HG03558 (cell line): ENCODE measurements at regions not wholly inside any gene's neighbourhood (a gene's known extent, or its start where the extent isn't known, plus 50 kb on each side); places are given as distances from the start of the nearest gene placed in this dataset.
"Not testable (repeated sequence)": the region's sequence is repeated elsewhere in the genome, so short reads cannot be mapped to it uniquely, and the experiment has no call there.

ENCODE experiments used
- ATAC-seq: cut with Tn5 transposase; IDR thresholded peaks from one replicate; pipeline ENCODE4 v1.9.1; 2021; ENCODE audit warnings: moderate number of reproducible peaks; ENCODE audit not compliant: unreplicated experiment; ENCODE audit errors: extremely low read depth

GRCh38 chr2:22932288-22932687, 452.7 kb upstream of the KLHL29 start:
- ATAC-seq = no peak

GRCh38 chr2:22934747-22935146, 450.2 kb upstream of the KLHL29 start:
- no peak for ATAC-seq

- no peak for ATAC-seq
Measured at GRCh38 chr2:22942441-22942840, 442.5 kb upstream of the KLHL29 start.

DNA sequence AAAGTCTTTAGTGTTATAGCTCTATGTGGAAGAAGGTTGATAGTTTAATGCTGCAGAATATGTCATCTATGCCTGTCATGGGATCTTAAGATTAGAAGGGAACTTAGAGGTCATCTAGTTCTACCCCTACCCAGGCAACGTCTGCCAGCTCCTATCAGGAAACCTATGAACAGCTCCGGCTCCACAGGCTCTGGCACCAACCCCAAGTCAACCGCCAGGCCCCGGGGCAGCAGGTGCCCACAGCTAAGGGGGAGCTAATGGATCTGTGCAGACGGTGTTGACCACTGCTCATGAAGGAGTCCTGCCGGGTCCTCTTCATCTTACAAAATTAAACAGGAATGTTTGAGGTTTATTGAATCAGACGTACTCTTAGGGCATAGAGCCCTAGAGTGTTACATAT, 440.8 kb upstream of the KLHL29 start:
- ATAC-seq = no peak

DNA sequence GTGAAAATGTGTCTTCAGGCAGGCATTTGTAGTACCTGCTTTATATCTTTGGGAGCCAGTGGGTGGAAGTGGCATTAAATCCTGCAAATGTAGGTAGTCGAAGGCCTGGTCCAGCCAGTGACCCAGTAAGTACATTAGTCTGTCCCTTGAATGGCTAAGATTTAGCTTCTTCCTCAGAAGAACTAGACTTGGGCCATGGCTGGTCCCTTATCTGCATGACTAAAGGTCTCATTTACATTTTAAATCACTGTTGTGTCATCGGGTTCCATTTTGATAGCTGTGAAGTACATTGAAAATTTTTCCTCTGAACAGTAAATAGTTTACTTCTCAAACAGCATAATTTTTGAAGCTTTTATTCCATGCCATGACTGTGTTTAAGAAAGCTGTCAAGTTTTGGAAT, 438.4 kb upstream of the KLHL29 start:
- ATAC-seq = no peak

DNA sequence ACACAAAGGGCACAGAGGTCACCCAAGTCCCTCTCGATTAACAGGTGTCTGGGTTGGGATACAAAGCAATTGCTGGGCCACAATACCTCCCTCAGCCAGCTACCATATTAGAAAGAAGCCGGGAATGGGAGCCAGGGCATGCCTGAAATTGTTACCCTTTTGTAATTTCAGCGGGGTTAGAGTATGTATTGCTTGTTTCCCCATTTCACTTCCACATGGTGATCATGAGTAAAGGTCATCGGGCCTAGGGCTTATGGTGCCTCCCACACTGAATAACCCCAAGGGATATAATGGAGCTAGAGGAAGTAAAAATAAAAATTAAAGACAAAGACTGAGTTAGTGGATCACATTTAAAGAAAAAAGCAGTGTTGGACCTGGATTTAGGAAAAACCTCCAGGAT, 437.2 kb upstream of the KLHL29 start:
- ATAC-seq = no peak

- no peak for ATAC-seq
Measured at GRCh38 chr2:22950431-22950830, 434.5 kb upstream of the KLHL29 start.

DNA sequence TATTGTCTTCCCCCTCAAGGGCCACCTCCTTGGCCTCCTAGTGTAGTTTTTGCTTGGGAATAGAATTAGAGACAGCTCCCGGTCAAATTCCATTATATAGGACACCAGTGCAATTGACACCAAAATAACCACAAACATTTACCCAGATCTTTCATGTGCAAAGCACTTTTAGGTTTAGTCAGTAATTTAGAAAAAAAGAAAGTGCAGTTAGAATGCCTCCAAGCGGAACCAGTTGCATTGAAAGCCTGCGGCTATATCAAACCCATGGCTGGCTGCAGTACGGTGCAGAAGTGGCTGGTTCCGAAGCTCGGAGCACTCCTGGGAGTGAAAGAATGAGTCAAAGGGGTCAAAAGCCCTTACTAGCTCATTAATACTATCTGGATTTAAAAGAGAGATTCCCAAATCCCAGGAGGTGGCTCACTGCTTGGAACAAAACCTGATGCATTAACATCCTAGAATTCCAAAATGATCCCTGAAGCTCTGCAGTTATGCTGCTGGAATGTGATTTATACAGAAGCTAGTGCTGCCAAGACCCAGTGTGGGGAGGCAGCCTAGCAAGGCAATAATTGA, 432.2 kb upstream of the KLHL29 start:
- no peak for ATAC-seq

GRCh38 chr2:22957446-22957845, 427.5 kb upstream of the KLHL29 start:
- no peak for ATAC-seq

GRCh38 chr2:22958308-22958707, 426.7 kb upstream of the KLHL29 start:
- ATAC-seq = no peak

DNA sequence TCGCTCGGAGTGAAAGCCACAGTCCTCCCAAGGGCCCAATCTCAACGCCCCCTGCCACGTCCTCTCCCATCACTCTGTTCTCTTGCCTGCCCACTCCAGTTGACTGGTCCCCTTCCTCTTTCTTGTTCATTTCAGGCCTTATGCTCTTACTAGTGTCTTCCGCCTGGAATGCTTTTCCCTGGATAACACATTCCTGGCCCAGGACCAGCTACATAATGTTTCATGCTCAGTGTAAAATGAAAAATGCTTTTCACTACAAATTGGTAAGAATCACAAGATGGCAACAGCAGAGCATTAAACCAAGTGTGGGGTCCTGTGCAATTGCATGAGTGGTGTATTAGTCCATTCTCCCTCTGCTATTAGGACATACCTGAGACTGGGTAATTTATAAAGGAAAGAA, 417.2 kb upstream of the KLHL29 start:
- no peak for ATAC-seq

DNA sequence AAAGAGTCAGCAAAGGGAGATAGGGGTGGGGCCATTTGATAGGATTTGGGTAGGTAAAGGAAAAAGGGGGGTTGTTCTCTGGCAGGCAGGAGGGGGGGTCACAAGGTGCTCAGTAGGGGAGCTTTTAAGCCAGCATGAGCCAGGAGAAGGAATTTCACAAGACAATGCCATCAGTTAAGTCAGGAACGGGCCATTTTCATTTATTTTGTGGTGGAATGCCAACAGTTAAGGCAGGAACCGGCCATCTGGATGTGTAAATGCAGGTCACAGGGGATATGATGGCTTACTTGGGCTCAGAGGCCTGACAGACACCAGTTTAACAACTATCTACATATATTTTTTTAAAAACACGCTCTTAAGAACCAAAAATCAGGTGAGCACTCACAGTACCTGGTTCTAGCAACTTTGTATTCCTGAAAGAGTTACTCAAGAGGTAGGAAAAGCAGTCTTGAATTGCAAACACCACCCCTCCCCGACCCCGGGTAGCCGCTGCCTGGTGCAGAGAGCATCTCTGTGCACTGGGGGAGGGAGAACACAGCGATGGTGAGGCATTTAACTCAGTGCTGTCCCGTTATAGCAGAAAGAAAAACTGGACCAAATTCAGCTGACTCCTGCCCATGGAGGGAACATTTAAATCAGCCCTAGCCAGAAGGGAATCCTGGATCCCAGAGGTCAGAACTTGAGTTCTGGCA, 414.5 kb upstream of the KLHL29 start:
- ATAC-seq = no peak

GRCh38 chr2:22970991-22971390, 414.0 kb upstream of the KLHL29 start:
- ATAC-seq = no peak

GRCh38 chr2:22981785-22982184, 403.2 kb upstream of the KLHL29 start:
- ATAC-seq = no peak

GRCh38 chr2:22984152-22984551, 400.8 kb upstream of the KLHL29 start:
- ATAC-seq = not testable (repeated sequence)

DNA sequence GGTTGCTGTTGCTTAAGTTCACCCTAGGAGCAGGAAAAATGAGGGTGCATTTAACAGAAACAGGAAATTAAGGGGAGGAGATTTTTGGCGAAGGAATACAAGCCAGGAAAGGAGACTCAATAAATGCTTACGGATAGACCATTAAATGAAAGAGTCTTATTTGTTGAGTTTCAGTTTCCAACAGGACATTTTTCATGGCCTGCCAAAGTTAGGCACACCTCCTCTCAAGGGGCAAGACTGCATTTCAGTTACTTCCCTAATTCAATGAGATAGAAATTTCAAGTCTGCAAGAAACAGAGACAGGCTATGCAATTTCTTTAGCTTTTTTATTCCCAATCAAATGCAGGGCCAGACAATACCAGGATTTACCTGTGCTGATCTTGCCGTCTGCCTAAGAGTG, 394.7 kb upstream of the KLHL29 start:
- ATAC-seq = no peak

- ATAC-seq = no peak
Measured at GRCh38 chr2:22991844-22992243, 393.1 kb upstream of the KLHL29 start.

DNA sequence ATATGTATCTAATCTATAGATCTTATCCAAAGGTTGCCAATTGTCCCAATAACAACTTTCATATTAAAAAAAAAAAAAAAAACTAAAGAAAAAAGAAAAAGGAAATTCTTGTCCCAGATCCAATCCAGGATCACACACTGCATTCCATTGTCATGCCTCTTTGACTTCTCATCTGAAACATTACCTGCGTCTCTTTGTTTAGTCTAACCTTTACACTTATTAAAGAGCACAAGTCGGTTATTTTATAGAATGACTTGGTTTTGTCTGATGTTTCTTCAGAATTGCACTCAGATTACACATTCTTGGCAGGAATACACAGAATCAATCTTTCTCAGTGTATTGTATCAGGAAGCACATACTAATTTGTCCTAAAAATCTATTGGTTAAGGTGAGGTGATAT, 392.5 kb upstream of the KLHL29 start:
- ATAC-seq = no peak

DNA sequence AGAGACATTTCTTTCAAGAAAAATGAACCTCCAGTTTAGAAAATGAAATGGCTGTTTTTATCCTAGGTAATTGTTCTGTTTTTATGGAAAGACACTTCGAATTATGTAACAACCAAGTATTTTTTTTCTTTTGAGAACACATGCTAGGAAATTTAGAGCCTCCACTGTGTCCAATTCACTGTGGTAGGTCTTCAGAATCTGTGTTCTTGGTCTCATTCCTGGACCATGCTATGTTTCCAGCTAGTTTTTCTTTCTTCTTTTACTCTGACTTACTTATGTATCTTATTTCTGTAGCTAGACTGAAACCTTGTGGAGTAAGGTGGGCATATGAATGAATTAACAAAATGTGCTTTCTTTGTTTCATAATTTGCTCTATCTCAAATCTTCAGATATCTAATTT, 391.7 kb upstream of the KLHL29 start:
- ATAC-seq = no peak

- no peak for ATAC-seq
Measured at GRCh38 chr2:22995576-22995975, 389.4 kb upstream of the KLHL29 start.

DNA sequence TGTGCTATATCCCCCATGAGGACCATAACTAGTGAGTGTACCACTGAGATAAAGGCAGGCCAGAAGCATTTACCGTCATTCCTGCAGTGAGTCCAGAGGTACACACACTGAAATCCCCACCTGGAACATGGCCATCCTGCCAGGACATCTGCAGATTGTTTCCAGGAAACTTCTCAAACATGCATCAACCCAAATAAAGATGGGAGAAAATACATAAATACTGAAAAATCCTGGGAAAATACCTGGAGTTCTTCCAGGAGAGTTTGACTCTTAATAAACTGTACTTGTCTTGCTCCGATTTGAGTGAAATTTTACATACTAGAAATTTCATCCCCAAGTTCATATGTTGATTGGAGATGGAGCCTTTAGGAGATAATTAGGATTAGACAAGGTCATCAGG, 388.1 kb upstream of the KLHL29 start:
- ATAC-seq = no peak

DNA sequence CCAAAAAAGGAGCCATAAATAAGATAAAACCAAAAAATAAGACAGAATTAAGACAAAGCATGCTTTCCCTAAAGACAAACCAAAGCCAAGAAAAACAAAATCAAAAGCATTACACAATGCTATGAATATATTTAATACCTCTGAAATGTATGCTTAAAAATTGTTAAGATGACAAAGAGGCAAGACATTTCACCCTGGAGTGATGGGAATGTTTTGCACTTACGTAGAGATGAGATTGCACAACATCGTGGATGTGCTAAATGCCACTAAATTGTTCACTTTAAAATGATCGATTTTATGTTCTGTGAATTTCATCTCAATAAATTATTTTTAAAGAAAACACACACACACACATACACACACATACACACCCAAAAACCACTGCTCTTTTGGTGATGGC, 386.6 kb upstream of the KLHL29 start:
- ATAC-seq = no peak
